ENCODE measurements at regions not wholly inside any gene's neighbourhood (a gene's known extent, or its start where the extent isn't known, plus 50 kb on each side); places are given as distances from the start of the nearest gene placed in this dataset.

- no peak overlapping the region for H2AFZ ChIP-seq (ENCODE audit: low read length)
- intact Hi-C loops (cut with micrococcal nuclease; ENCODE audit: unreplicated experiment): no loop called here
- H3K4me2 ChIP-seq (ENCODE audit: low read length): no peak overlapping the region
- ChIA-PET CTCF (ENCODE audit: unreplicated experiment) (no interaction called here), POLR2A (interaction anchor here (0.6 to 1.4 kb wide), 3 partner anchors 8 to 104 kb away, joined by 3 to 4 read pairs (median 4); no protein-coding TSS in a partner anchor)
- H3K4me3 ChIP-seq (ENCODE audit: low read depth, low read length, poor library complexity, severe bottlenecking): no peak overlapping the region
- no peaks in the 10 kb centered on the region for H3K79me2 ChIP-seq (ENCODE audit: insufficient read depth, low read depth, low read length)
- DNase-seq (ENCODE audit: low spot score): no peak
- no TSS peak for BruUV-seq (replicated peaks)
- no peaks in the 10 kb centered on the region for H3K9me3 ChIP-seq (ENCODE audit: low read length)
- H3K27ac ChIP-seq (ENCODE audit: low read depth, low read length, poor library complexity, severe bottlenecking): no peak overlapping the region
- H3K36me3 ChIP-seq (ENCODE audit: insufficient read depth, low read length): no peaks in the 10 kb centered on the region
- TF ChIP-seq EZH2phosphoT487 (IDR thresholded peaks at IDR 0.05; ENCODE audit: borderline replicate concordance, low read depth, low read length): no peak
- no peak for TF ChIP-seq CTCF (conservative IDR thresholded peaks at IDR 0.05; ENCODE audit: low read length)
- H4K20me1 ChIP-seq (ENCODE audit: insufficient read depth, low read length): no peaks in the 10 kb centered on the region
- H3K4me1 ChIP-seq (ENCODE audit: insufficient read depth, low read length, poor library complexity, severe bottlenecking): peaks cover 12% of the 10 kb centered on the region
- no peaks in the 10 kb centered on the region for H3K9me2 ChIP-seq (ENCODE audit: insufficient read depth, low read length)
Observed at GRCh38 chr5:124587280-124587679, 159.2 kb downstream of the ZNF608 start.

- Histone ChIP-seq H4K20me1 (ENCODE audit: insufficient read depth, low read length) (no peaks in the 10 kb centered on the region), H3K9me2 (ENCODE audit: insufficient read depth, low read length) (no peaks in the 10 kb centered on the region), H2AFZ (ENCODE audit: low read length) (no peak overlapping the region), H3K4me1 (ENCODE audit: insufficient read depth, low read length, poor library complexity, severe bottlenecking) (peaks cover 12% of the 10 kb centered on the region), H3K79me2 (ENCODE audit: insufficient read depth, low read depth, low read length) (no peaks in the 10 kb centered on the region), H3K27ac (ENCODE audit: low read depth, low read length, poor library complexity, severe bottlenecking) (no peak overlapping the region), H3K4me3 (ENCODE audit: low read depth, low read length, poor library complexity, severe bottlenecking) (no peak overlapping the region), H3K36me3 (ENCODE audit: insufficient read depth, low read length) (no peaks in the 10 kb centered on the region), H3K9me3 (ENCODE audit: low read length) (no peaks in the 10 kb centered on the region), H3K4me2 (ENCODE audit: low read length) (no peak overlapping the region)
- BruUV-seq (replicated peaks): no TSS peak
- DNase-seq (ENCODE audit: low spot score): no peak
- TF ChIP-seq EZH2phosphoT487 (IDR thresholded peaks at IDR 0.05; ENCODE audit: borderline replicate concordance, low read depth, low read length) (no peak), CTCF (conservative IDR thresholded peaks at IDR 0.05; ENCODE audit: low read length) (no peak)
- intact Hi-C loops (cut with micrococcal nuclease; ENCODE audit: unreplicated experiment): no loop called here
- ChIA-PET POLR2A (interaction anchor here (0.6 to 4.9 kb wide), 6 partner anchors 8 to 945 kb away, joined by 3 to 22 read pairs (median 3); no protein-coding TSS in a partner anchor), CTCF (ENCODE audit: unreplicated experiment) (interaction anchor here (0.6 kb wide), 1 partner anchor 119 kb away, joined by 3 read pairs; no protein-coding TSS in a partner anchor)
Observed at GRCh38 chr5:124584991-124585715, 161.3 kb downstream of the ZNF608 start.
